ENCODE measurements at regions not wholly inside any gene's neighbourhood (a gene's known extent, or its start where the extent isn't known, plus 50 kb on each side); places are given as distances from the start of the nearest gene placed in this dataset.

GRCh38 chr10:9860045-9860444 is 1157.6 kb upstream of the CELF2 start:
- H3K36me3 ChIP-seq = no peaks in the 10 kb centered on the region
- H3K9me3 ChIP-seq = no peaks in the 10 kb centered on the region
- H3K27ac ChIP-seq = no peak overlapping the region
- DNase-seq (no peak), ATAC-seq (no peak)
- no peaks in the 10 kb centered on the region for H3K4me1 ChIP-seq
- TF ChIP-seq CTCF (IDR thresholded peaks at IDR 0.05) = no peak
- intact Hi-C loops (cut with DNase I) = no loop called here
- no peak overlapping the region for H3K4me3 ChIP-seq
- H3K27me3 ChIP-seq (ENCODE audit: low read depth) = no peaks in the 10 kb centered on the region

GRCh38 chr10:9863559-9864121 is 1154.0 kb upstream of the CELF2 start:
- Histone ChIP-seq H3K4me1 (no peaks in the 10 kb centered on the region), H3K36me3 (no peaks in the 10 kb centered on the region), H3K4me3 (no peak overlapping the region), H3K9me3 (no peaks in the 10 kb centered on the region), H3K27ac (no peak overlapping the region), H3K27me3 (ENCODE audit: low read depth) (no peaks in the 10 kb centered on the region)
- TF ChIP-seq CTCF (IDR thresholded peaks at IDR 0.05) = no peak
- no peak for DNase-seq
- intact Hi-C loops (cut with DNase I) = no loop called here
- no peak for ATAC-seq

- no peak for ATAC-seq
- Histone ChIP-seq H3K4me3 (no peak overlapping the region), H3K9me3 (no peaks in the 10 kb centered on the region), H3K4me1 (no peaks in the 10 kb centered on the region), H3K27ac (no peak overlapping the region), H3K36me3 (no peaks in the 10 kb centered on the region), H3K27me3 (ENCODE audit: low read depth) (no peaks in the 10 kb centered on the region)
- no peak for DNase-seq
- no peak for TF ChIP-seq CTCF (IDR thresholded peaks at IDR 0.05)
- intact Hi-C loops (cut with DNase I) = no loop called here
Observed at GRCh38 chr10:9868499-9868898, 1149.2 kb upstream of the CELF2 start.

- Histone ChIP-seq H3K9me3 (no peaks in the 10 kb centered on the region), H3K4me1 (no peaks in the 10 kb centered on the region), H3K27ac (no peak overlapping the region), H3K27me3 (ENCODE audit: low read depth) (no peaks in the 10 kb centered on the region), H3K36me3 (no peaks in the 10 kb centered on the region), H3K4me3 (no peak overlapping the region)
- no peak for TF ChIP-seq CTCF (IDR thresholded peaks at IDR 0.05)
- intact Hi-C loops (cut with DNase I) = no loop called here
- DNase-seq = no peak
- ATAC-seq = no peak
Observed at GRCh38 chr10:9869205-9869604, 1148.5 kb upstream of the CELF2 start.

GRCh38 chr10:9869606-9870176 is 1148.0 kb upstream of the CELF2 start:
- intact Hi-C loops (cut with DNase I) = no loop called here
- no peaks in the 10 kb centered on the region for H3K9me3 ChIP-seq
- H3K36me3 ChIP-seq = no peaks in the 10 kb centered on the region
- no peak overlapping the region for H3K4me3 ChIP-seq
- TF ChIP-seq CTCF (IDR thresholded peaks at IDR 0.05) = no peak
- ATAC-seq = no peak
- no peaks in the 10 kb centered on the region for H3K4me1 ChIP-seq
- DNase-seq = no peak
- no peak overlapping the region for H3K27ac ChIP-seq
- no peaks in the 10 kb centered on the region for H3K27me3 ChIP-seq (ENCODE audit: low read depth)
